HG02642 (cell line): ENCODE measurements at regions not wholly inside any gene's neighbourhood (a gene's known extent, or its start where the extent isn't known, plus 50 kb on each side); places are given as distances from the start of the nearest gene placed in this dataset.

Experiments
- ATAC-seq: cut with Tn5 transposase; IDR thresholded peaks from one replicate; pipeline ENCODE4 v1.9.1; 2021; ENCODE audit warnings: mild to moderate bottlenecking; ENCODE audit not compliant: unreplicated experiment, poor library complexity

GRCh38 chr7:124516911-124517310 lies 248.7 kb downstream of the GPR37 start:
- ATAC-seq: no peak

GRCh38 chr7:124515106-124515830 lies 250.3 kb downstream of the GPR37 start:
- ATAC-seq: no peak

- no peak for ATAC-seq
Observed at GRCh38 chr7:124514471-124514870, 251.1 kb downstream of the GPR37 start.

GRCh38 chr7:124497176-124497575 lies 268.4 kb downstream of the GPR37 start:
- no peak for ATAC-seq

- ATAC-seq: no peak
Observed at GRCh38 chr7:124489925-124490324, 275.7 kb downstream of the GPR37 start.

GRCh38 chr7:124489082-124489819 lies 276.3 kb downstream of the GPR37 start:
- no peak for ATAC-seq

GRCh38 chr7:124482229-124482628 lies 283.4 kb downstream of the GPR37 start:
- ATAC-seq: no peak

- no peak for ATAC-seq
Observed at GRCh38 chr7:124480821-124481290, 284.7 kb downstream of the GPR37 start.

GRCh38 chr7:124480036-124480820 lies 285.4 kb downstream of the GPR37 start:
- no peak for ATAC-seq

- ATAC-seq: no peak
Observed at GRCh38 chr7:124462249-124462648, 303.3 kb downstream of the GPR37 start.

GRCh38 chr7:124460555-124460954 lies 305.0 kb downstream of the GPR37 start:
- no peak for ATAC-seq

- no peak for ATAC-seq
Observed at GRCh38 chr7:124460056-124460450, 305.5 kb downstream of the GPR37 start.

- no peak for ATAC-seq
Observed at GRCh38 chr7:124459101-124460055, 306.2 kb downstream of the GPR37 start.

GRCh38 chr7:124457841-124458240 lies 307.8 kb downstream of the GPR37 start:
- ATAC-seq: no peak

GRCh38 chr7:124456286-124456685 lies 309.3 kb downstream of the GPR37 start:
- ATAC-seq: no peak

- no peak for ATAC-seq
Observed at GRCh38 chr7:124452186-124452585, 313.4 kb downstream of the GPR37 start.

GRCh38 chr7:124449896-124450295 lies 315.7 kb downstream of the GPR37 start:
- ATAC-seq: no peak

- no peak for ATAC-seq
Observed at GRCh38 chr7:124444696-124445480, 320.7 kb downstream of the GPR37 start.

- ATAC-seq: no peak
Observed at GRCh38 chr7:124443762-124444161, 321.8 kb downstream of the GPR37 start.
